OCI-LY7 (cell line): ENCODE measurements at regions not wholly inside any gene's neighbourhood (a gene's known extent, or its start where the extent isn't known, plus 50 kb on each side); places are given as distances from the start of the nearest gene placed in this dataset.

Source experiments
- BruUV-seq: library from RNA; stranded (reverse); fragments of 400-500 nt; replicated peaks from 2 replicates; lab custom pipeline; 2021; lab: Mats Ljungman, UMichigan
- CTCF ChIA-PET: fragments of 300-600 bp; sonication (Branson Sonifier 250); formaldehyde crosslinking; loops from one replicate; lab custom pipeline; 2022; ENCODE audit warnings: antibody characterized with exemption; ENCODE audit not compliant: unreplicated experiment; lab: Charles Lee
- POLR2A ChIA-PET: fragments of 300-600 bp; sonication (Branson Sonifier 250); formaldehyde crosslinking; loops from one replicate; lab custom pipeline; 2022; ENCODE audit warnings: antibody characterized with exemption; lab: Charles Lee
- DNase-seq: peaks from one replicate; pipeline ENCODE4 v3.0.0-alpha.2; 2015; ENCODE audit warnings: low spot score
- H2AFZ ChIP-seq: fragments of 200-600 bp; sonication (generic), shearing (Covaris generic); 2 replicates; pipeline ENCODE4 v1.6.1; 2014; ENCODE audit warnings: mild to moderate bottlenecking, antibody characterized with exemption, low read length, moderate library complexity
- H3K27ac ChIP-seq: fragments of 200-600 bp; sonication (generic); 2 replicates; pipeline ENCODE4 v1.5.1; 2014; ENCODE audit warnings: mixed run types, low read depth, mild to moderate bottlenecking, moderate library complexity, low read length, inconsistent platforms; ENCODE audit not compliant: poor library complexity, severe bottlenecking
- H3K36me3 ChIP-seq: fragments of 200-600 bp; sonication (generic); 2 replicates; pipeline ENCODE4 v1.6.1; 2014; ENCODE audit warnings: mild to moderate bottlenecking, antibody characterized with exemption, low read length, moderate library complexity, mixed read lengths; ENCODE audit not compliant: insufficient read depth
- H3K4me1 ChIP-seq: fragments of 200-600 bp; sonication (generic); 2 replicates; pipeline ENCODE4 v1.5.1; 2014; ENCODE audit warnings: mild to moderate bottlenecking, low read length; ENCODE audit not compliant: insufficient read depth, poor library complexity, severe bottlenecking
- H3K4me2 ChIP-seq: fragments of 200-600 bp; sonication (generic); 2 replicates; pipeline ENCODE4 v1.6.1; 2014; ENCODE audit warnings: mild to moderate bottlenecking, low read length
- H3K4me3 ChIP-seq: fragments of 200-600 bp; sonication (generic); 2 replicates; pipeline ENCODE4 v1.5.1; 2014; ENCODE audit warnings: mild to moderate bottlenecking, low read depth, low read length; ENCODE audit not compliant: poor library complexity, severe bottlenecking
- H3K79me2 ChIP-seq: fragments of 200-600 bp; sonication (generic); 2 replicates; pipeline ENCODE4 v1.6.1; 2016; ENCODE audit warnings: low read depth, mild to moderate bottlenecking, low read length, moderate library complexity, mixed read lengths; ENCODE audit not compliant: insufficient read depth
- H3K9me2 ChIP-seq: fragments of 200-600 bp; sonication (generic); 2 replicates; pipeline ENCODE4 v1.6.1; 2016; ENCODE audit warnings: mild to moderate bottlenecking, low read length, mixed read lengths; ENCODE audit not compliant: insufficient read depth
- H3K9me3 ChIP-seq: fragments of 200-600 bp; sonication (generic); 2 replicates; pipeline ENCODE4 v1.6.1; 2014; ENCODE audit warnings: mild to moderate bottlenecking, mixed run types, low read length, mixed read lengths
- H4K20me1 ChIP-seq: fragments of 200-600 bp; sonication (generic); 2 replicates; pipeline ENCODE4 v1.6.1; 2014; ENCODE audit warnings: mild to moderate bottlenecking, antibody characterized with exemption, low read length, moderate library complexity, mixed read lengths; ENCODE audit not compliant: insufficient read depth
- CTCF ChIP-seq: fragments of 200-600 bp; sonication (generic); conservative IDR thresholded peaks from 2 replicates; pipeline ENCODE4 v1.5.1; 2014; ENCODE audit warnings: mild to moderate bottlenecking, antibody characterized with exemption, low read length, moderate library complexity, mixed read lengths
- EZH2phosphoT487 ChIP-seq: fragments of 200-600 bp; sonication (generic); IDR thresholded peaks from 2 replicates; pipeline ENCODE4 v1.6.1; 2018; ENCODE audit warnings: low read depth, borderline replicate concordance, mild to moderate bottlenecking, mixed run types, antibody characterized with exemption, low read length, moderate library complexity, mixed read lengths
- intact Hi-C: fragments of 100-400 bp; cut with micrococcal nuclease; formaldehyde crosslinking; loops from one replicate; pipeline ENCODE4 v1.10.0; 2022; ENCODE audit not compliant: unreplicated experiment

- POLR2A ChIA-PET, result interaction anchor here (0.5 to 0.6 kb wide), 2 partner anchors 363 to 1046 kb away, joined by 3 read pairs; no protein-coding TSS in a partner anchor
- no peak for DNase-seq
- no peaks in the 10 kb centered on the region for H3K79me2 ChIP-seq
- no peak overlapping the region for H2AFZ ChIP-seq
- no TSS peak for BruUV-seq
- no peak overlapping the region for H3K27ac ChIP-seq
- CTCF ChIA-PET, result no interaction called here
- no peaks in the 10 kb centered on the region for H3K9me3 ChIP-seq
- no peaks in the 10 kb centered on the region for H4K20me1 ChIP-seq
- no peak overlapping the region for H3K4me3 ChIP-seq
- no peak overlapping the region for H3K4me2 ChIP-seq
- H3K4me1 ChIP-seq, result no peaks in the 10 kb centered on the region
- TF ChIP-seq EZH2phosphoT487 (no peak), CTCF (no peak)
- H3K9me2 ChIP-seq, result no peaks in the 10 kb centered on the region
- H3K36me3 ChIP-seq, result no peaks in the 10 kb centered on the region
- intact Hi-C loops, result no loop called here
Measured at GRCh38 chr2:37858725-37859267, 66.3 kb upstream of the RMDN2 start.

GRCh38 chr2:37862620-37863019 is 62.5 kb upstream of the RMDN2 start:
- Histone ChIP-seq H2AFZ (no peak overlapping the region), H3K4me2 (no peak overlapping the region), H3K27ac (no peak overlapping the region), H3K36me3 (no peaks in the 10 kb centered on the region), H3K79me2 (no peaks in the 10 kb centered on the region), H3K4me3 (no peak overlapping the region), H3K4me1 (no peaks in the 10 kb centered on the region), H3K9me3 (no peaks in the 10 kb centered on the region), H4K20me1 (no peaks in the 10 kb centered on the region), H3K9me2 (no peaks in the 10 kb centered on the region)
- ChIA-PET POLR2A (interaction anchor here (1.1 kb wide), 1 partner anchor 12 kb away, joined by 4 read pairs; no protein-coding TSS in a partner anchor), CTCF (no interaction called here)
- intact Hi-C loops, result no loop called here
- TF ChIP-seq CTCF (no peak), EZH2phosphoT487 (no peak)
- no peak for DNase-seq
- BruUV-seq, result no TSS peak

- ChIA-PET POLR2A (no interaction called here), CTCF (no interaction called here)
- Histone ChIP-seq H4K20me1 (no peaks in the 10 kb centered on the region), H3K9me2 (no peaks in the 10 kb centered on the region), H3K36me3 (no peaks in the 10 kb centered on the region), H2AFZ (no peak overlapping the region), H3K4me3 (no peak overlapping the region), H3K4me2 (no peak overlapping the region), H3K4me1 (no peaks in the 10 kb centered on the region), H3K9me3 (no peaks in the 10 kb centered on the region), H3K79me2 (no peaks in the 10 kb centered on the region), H3K27ac (no peak overlapping the region)
- DNase-seq, result no peak
- TF ChIP-seq EZH2phosphoT487, result no peak
- TF ChIP-seq CTCF, result no peak
- intact Hi-C loops, result no loop called here
- no TSS peak for BruUV-seq
Measured at GRCh38 chr2:37864217-37864616, 60.9 kb upstream of the RMDN2 start.
